ENCODE measurements at regions not wholly inside any gene's neighbourhood (a gene's known extent, or its start where the extent isn't known, plus 50 kb on each side); places are given as distances from the start of the nearest gene placed in this dataset.

GRCh38 chr6:114595591-114595990 is 252.8 kb upstream of the HS3ST5 start:
- in situ Hi-C loops (cut with MboI; ENCODE audit: low pct_unique_long_range_greater_than_20kb, low sequenced_read_pairs, unreplicated experiment): no loop called here
- DNase-seq (ENCODE audit: low spot score): no peak
- TF ChIP-seq CTCF (IDR thresholded peaks at IDR 0.05; ENCODE audit: extremely low read depth, insufficient read depth, missing control alignments): no peak

GRCh38 chr6:114595186-114595585 is 252.4 kb upstream of the HS3ST5 start:
- in situ Hi-C loops (cut with MboI; ENCODE audit: low pct_unique_long_range_greater_than_20kb, low sequenced_read_pairs, unreplicated experiment): no loop called here
- no peak for DNase-seq (ENCODE audit: low spot score)
- TF ChIP-seq CTCF (IDR thresholded peaks at IDR 0.05; ENCODE audit: extremely low read depth, insufficient read depth, missing control alignments): no peak

- no peak for DNase-seq (ENCODE audit: low spot score)
- no peak for TF ChIP-seq CTCF (IDR thresholded peaks at IDR 0.05; ENCODE audit: extremely low read depth, insufficient read depth, missing control alignments)
- in situ Hi-C loops (cut with MboI; ENCODE audit: low pct_unique_long_range_greater_than_20kb, low sequenced_read_pairs, unreplicated experiment): no loop called here
These were observed 249.7 kb upstream of the HS3ST5 start for GRCh38 chr6:114592506-114592905.

GRCh38 chr6:114588726-114589125 is 245.9 kb upstream of the HS3ST5 start:
- no peak for TF ChIP-seq CTCF (IDR thresholded peaks at IDR 0.05; ENCODE audit: extremely low read depth, insufficient read depth, missing control alignments)
- DNase-seq (ENCODE audit: low spot score): no peak
- in situ Hi-C loops (cut with MboI; ENCODE audit: low pct_unique_long_range_greater_than_20kb, low sequenced_read_pairs, unreplicated experiment): no loop called here

- TF ChIP-seq CTCF (IDR thresholded peaks at IDR 0.05; ENCODE audit: extremely low read depth, insufficient read depth, missing control alignments): no peak
- in situ Hi-C loops (cut with MboI; ENCODE audit: low pct_unique_long_range_greater_than_20kb, low sequenced_read_pairs, unreplicated experiment): no loop called here
These were observed 243.5 kb upstream of the HS3ST5 start for GRCh38 chr6:114586298-114586697.

GRCh38 chr6:114581293-114581692 is 238.5 kb upstream of the HS3ST5 start:
- DNase-seq (ENCODE audit: low spot score): no peak
- TF ChIP-seq CTCF (IDR thresholded peaks at IDR 0.05; ENCODE audit: extremely low read depth, insufficient read depth, missing control alignments): no peak
- in situ Hi-C loops (cut with MboI; ENCODE audit: low pct_unique_long_range_greater_than_20kb, low sequenced_read_pairs, unreplicated experiment): no loop called here

More at GRCh38 chr6:114586298-114586697, 243.5 kb upstream of the HS3ST5 start:
- no peak for DNase-seq (ENCODE audit: low spot score)

GRCh38 chr6:114580882-114581281 is 238.1 kb upstream of the HS3ST5 start:
- TF ChIP-seq CTCF (IDR thresholded peaks at IDR 0.05; ENCODE audit: extremely low read depth, insufficient read depth, missing control alignments): no peak
- in situ Hi-C loops (cut with MboI; ENCODE audit: low pct_unique_long_range_greater_than_20kb, low sequenced_read_pairs, unreplicated experiment): no loop called here
- no peak for DNase-seq (ENCODE audit: low spot score)

Data from GM13977 (cell line).